MCF 10A (cell line): ENCODE measurements at regions not wholly inside any gene's neighbourhood (a gene's known extent, or its start where the extent isn't known, plus 50 kb on each side); places are given as distances from the start of the nearest gene placed in this dataset.

Experiments used
- BruUV-seq: library from RNA; stranded (reverse); fragments of 400-500 nt; replicated peaks from 2 replicates; lab custom pipeline; 2021; lab: Mats Ljungman, UMichigan
- CTCF ChIA-PET: fragments of 300-600 bp; sonication (Branson Sonifier 250); formaldehyde crosslinking; extraction: SDS; loops from one replicate; lab custom pipeline; 2021; ENCODE audit warnings: antibody characterized with exemption, inconsistent platforms; lab: Yijun Ruan, JAX
- POLR2A ChIA-PET: fragments of 300-600, 350-650 bp; sonication (Branson Sonifier 250); formaldehyde crosslinking; extraction: SDS; loops from one replicate; lab custom pipeline; 2020; ENCODE audit warnings: antibody characterized with exemption, inconsistent platforms; lab: Yijun Ruan, JAX
- DNase-seq: peaks from one replicate; pipeline ENCODE4 v3.0.0-alpha.2; 2018; ENCODE audit not compliant: unreplicated experiment
- H3K27ac Mint-ChIP-seq: one replicate; pipeline ENCODE4 v1.8.0; 2022; ENCODE audit warnings: mild to moderate bottlenecking, low read depth, mixed read lengths; ENCODE audit not compliant: unreplicated experiment
- H3K27me3 Mint-ChIP-seq: one replicate; pipeline ENCODE4 v1.8.0; 2022; ENCODE audit warnings: mixed read lengths; ENCODE audit not compliant: insufficient read depth, unreplicated experiment
- H3K36me3 Mint-ChIP-seq: one replicate; pipeline ENCODE4 v1.8.0; 2022; ENCODE audit warnings: mild to moderate bottlenecking, moderate library complexity, mixed read lengths; ENCODE audit not compliant: insufficient read depth, unreplicated experiment
- H3K4me1 Mint-ChIP-seq: one replicate; pipeline ENCODE4 v1.8.0; 2022; ENCODE audit warnings: mixed read lengths; ENCODE audit not compliant: insufficient read depth, unreplicated experiment
- H3K4me3 Mint-ChIP-seq: one replicate; pipeline ENCODE4 v1.8.0; 2022; ENCODE audit warnings: mild to moderate bottlenecking, moderate library complexity, mixed read lengths; ENCODE audit not compliant: unreplicated experiment
- H3K9me3 Mint-ChIP-seq: one replicate; pipeline ENCODE4 v1.8.0; 2022; ENCODE audit warnings: mixed read lengths; ENCODE audit not compliant: unreplicated experiment
- CTCF ChIP-seq: fragments of 200-600 bp; IDR thresholded peaks from one replicate; pipeline ENCODE4 v1.8.0; 2022; ENCODE audit warnings: antibody characterized with exemption, mild to moderate bottlenecking; ENCODE audit not compliant: unreplicated experiment
- intact Hi-C: fragments of 100-400 bp; cut with micrococcal nuclease; formaldehyde crosslinking; loops from 2 replicates; pipeline ENCODE4 v1.14.1; 2022

DNA sequence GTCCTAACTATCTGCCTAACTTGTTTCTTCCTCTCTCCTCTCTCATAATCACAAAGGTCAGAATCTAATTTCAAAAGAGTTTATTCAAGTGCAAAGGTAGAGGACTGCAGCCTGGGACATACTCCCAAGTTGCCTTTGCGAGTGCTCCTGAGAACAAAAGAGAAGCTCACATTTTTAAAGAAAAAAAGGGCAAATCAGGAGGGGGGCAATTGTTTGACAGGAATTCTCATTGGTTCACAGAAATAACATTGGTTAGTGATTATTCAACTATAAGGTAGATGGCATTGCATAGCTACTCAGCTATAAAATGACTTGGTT is 108.1 kb upstream of the RAI14 start:
- peaks cover 12% of the 10 kb centered on the region for H3K9me3 Mint-ChIP-seq
- no peak for TF ChIP-seq CTCF
- H3K36me3 Mint-ChIP-seq: peaks cover 6% of the 10 kb centered on the region
- ChIA-PET POLR2A (no interaction called here), CTCF (interaction anchor here (0.9 kb wide), 1 partner anchor 24 kb away, joined by 3 read pairs; no protein-coding TSS in a partner anchor)
- intact Hi-C loops: no loop called here
- no peaks in the 10 kb centered on the region for H3K27me3 Mint-ChIP-seq
- no peak for DNase-seq
- no peak overlapping the region for H3K27ac Mint-ChIP-seq
- no peaks in the 10 kb centered on the region for H3K4me1 Mint-ChIP-seq
- H3K4me3 Mint-ChIP-seq: no peak overlapping the region
- BruUV-seq: no TSS peak

DNA sequence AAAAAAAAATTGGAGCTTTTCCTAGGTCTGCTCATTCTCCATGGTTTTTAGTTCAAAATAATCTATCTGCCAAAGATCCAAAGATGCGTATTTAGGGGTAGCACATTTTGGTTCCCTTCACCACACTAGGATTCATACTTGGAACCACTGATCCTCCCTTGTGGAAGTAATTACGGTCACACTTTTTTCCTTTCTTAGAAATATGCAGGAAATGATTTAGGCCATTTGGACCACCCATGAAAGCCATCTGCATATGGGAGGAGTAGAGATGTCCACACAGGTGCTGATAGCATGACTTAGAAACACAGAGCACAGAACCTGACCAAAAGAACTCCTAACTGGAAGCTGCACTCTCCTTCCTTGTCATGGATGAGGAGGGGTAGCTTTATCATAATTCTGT is 105.9 kb upstream of the RAI14 start:
- no peak for DNase-seq
- TF ChIP-seq CTCF: no peak
- CTCF ChIA-PET: interaction anchor here (0.6 to 0.7 kb wide), 2 partner anchors 31 to 1985 kb away, joined by 3 to 4 read pairs; no protein-coding TSS in a partner anchor
- Mint-ChIP-seq H3K9me3 (no peaks in the 10 kb centered on the region), H3K27me3 (no peaks in the 10 kb centered on the region), H3K4me3 (no peak overlapping the region), H3K36me3 (no peaks in the 10 kb centered on the region), H3K4me1 (no peaks in the 10 kb centered on the region), H3K27ac (no peak overlapping the region)
- intact Hi-C loops: no loop called here
- POLR2A ChIA-PET: no interaction called here
- BruUV-seq: no TSS peak

- Mint-ChIP-seq H3K9me3 (no peaks in the 10 kb centered on the region), H3K27me3 (no peaks in the 10 kb centered on the region), H3K27ac (no peak overlapping the region), H3K4me3 (no peak overlapping the region), H3K4me1 (no peaks in the 10 kb centered on the region), H3K36me3 (no peaks in the 10 kb centered on the region)
- CTCF ChIA-PET: no interaction called here
- BruUV-seq: no TSS peak
- intact Hi-C loops: no loop called here
- no peak for TF ChIP-seq CTCF
- POLR2A ChIA-PET: no interaction called here
- DNase-seq: no peak
Measured at GRCh38 chr5:34550964-34551363, 105.2 kb upstream of the RAI14 start.

DNA sequence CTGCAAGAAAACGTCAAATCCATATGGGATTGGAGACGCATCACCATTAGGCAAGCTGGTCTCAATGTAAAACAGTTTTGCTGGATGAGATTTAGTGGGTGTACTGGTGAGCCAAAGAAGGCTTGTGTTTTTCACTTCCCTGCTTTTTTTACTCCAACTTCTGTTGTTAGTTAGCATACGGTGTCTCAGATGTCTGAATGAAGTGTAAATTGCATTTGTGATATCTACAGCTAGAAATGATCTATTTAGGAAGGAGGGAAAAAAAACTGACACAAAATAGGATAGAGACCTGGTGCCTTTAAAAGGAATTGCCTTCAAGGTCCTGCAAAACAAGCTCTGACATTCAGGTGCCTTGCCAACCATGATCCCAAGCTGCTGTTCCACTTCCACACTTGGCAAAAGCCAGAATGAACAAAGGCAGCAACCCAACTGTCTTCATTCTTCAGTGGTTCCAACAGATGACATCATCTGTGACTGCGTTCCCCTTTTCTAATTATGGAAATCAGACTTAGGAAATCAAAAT is 104.2 kb upstream of the RAI14 start:
- BruUV-seq: no TSS peak
- Mint-ChIP-seq H3K9me3 (no peaks in the 10 kb centered on the region), H3K36me3 (no peaks in the 10 kb centered on the region), H3K4me3 (no peak overlapping the region), H3K27me3 (no peaks in the 10 kb centered on the region), H3K4me1 (no peaks in the 10 kb centered on the region), H3K27ac (no peak overlapping the region)
- intact Hi-C loops: no loop called here
- ChIA-PET POLR2A (no interaction called here), CTCF (interaction anchor here (0.6 to 0.7 kb wide), 2 partner anchors 14 to 27 kb away, joined by 3 read pairs; no protein-coding TSS in a partner anchor)
- no peak for TF ChIP-seq CTCF
- no peak for DNase-seq
